Stimulated activated CD4-positive, alpha-beta T cell treated with anti-CD3 and anti-CD28 coated beads, Interleukin-4, amount 100 ng/mL, for 24 hours (primary cell): ENCODE measurements at regions not wholly inside any gene's neighbourhood (a gene's known extent, or its start where the extent isn't known, plus 50 kb on each side); places are given as distances from the start of the nearest gene placed in this dataset.

Source experiments
- DNase-seq: peaks from one replicate; pipeline ENCODE4 v3.0.0-alpha.2; 2020

- DNase-seq: no peak
Measured at GRCh38 chr11:15889363-15890030, 466.8 kb downstream of the SOX6 start.

- DNase-seq: no peak
Measured at GRCh38 chr11:15890031-15890713, 466.2 kb downstream of the SOX6 start.

GRCh38 chr11:15893080-15893492 lies 463.3 kb downstream of the SOX6 start:
- DNase-seq: no peak

- DNase-seq: no peak
Measured at GRCh38 chr11:15896026-15896425, 460.3 kb downstream of the SOX6 start.

- DNase-seq: no peak
Measured at GRCh38 chr11:15896530-15896929, 459.8 kb downstream of the SOX6 start.

- no peak for DNase-seq
Measured at GRCh38 chr11:15897211-15897960, 459.0 kb downstream of the SOX6 start.

GRCh38 chr11:15901054-15901453 lies 455.3 kb downstream of the SOX6 start:
- no peak for DNase-seq

GRCh38 chr11:15901790-15902189 lies 454.6 kb downstream of the SOX6 start:
- DNase-seq: no peak

GRCh38 chr11:15903246-15903645 lies 453.1 kb downstream of the SOX6 start:
- DNase-seq: no peak

- no peak for DNase-seq
Measured at GRCh38 chr11:15905366-15906104, 450.8 kb downstream of the SOX6 start.

GRCh38 chr11:15906481-15907035 lies 449.8 kb downstream of the SOX6 start:
- no peak for DNase-seq

GRCh38 chr11:15907806-15908205 lies 448.5 kb downstream of the SOX6 start:
- DNase-seq: no peak

- DNase-seq: no peak
Measured at GRCh38 chr11:15909937-15910598, 446.3 kb downstream of the SOX6 start.

- no peak for DNase-seq
Measured at GRCh38 chr11:15910761-15911160, 445.6 kb downstream of the SOX6 start.

GRCh38 chr11:15911377-15912044 lies 444.8 kb downstream of the SOX6 start:
- no peak for DNase-seq

GRCh38 chr11:15912291-15912690 lies 444.1 kb downstream of the SOX6 start:
- DNase-seq: no peak

GRCh38 chr11:15912825-15913224 lies 443.5 kb downstream of the SOX6 start:
- no peak for DNase-seq

GRCh38 chr11:15913261-15913660 lies 443.1 kb downstream of the SOX6 start:
- DNase-seq: no peak
